Neutrophil (primary cell): ENCODE measurements at regions not wholly inside any gene's neighbourhood (a gene's known extent, or its start where the extent isn't known, plus 50 kb on each side); places are given as distances from the start of the nearest gene placed in this dataset.

Experiments used
- H3K27ac ChIP-seq: fragments of 200-600 bp; sonication (generic); 2 replicates; pipeline ENCODE4 v1.5.1; 2016; ENCODE audit warnings: mild to moderate bottlenecking, moderate library complexity
- H3K27me3 ChIP-seq: fragments of 200-600 bp; sonication (generic); 2 replicates; pipeline ENCODE4 v1.6.0; 2016; ENCODE audit warnings: mild to moderate bottlenecking
- H3K36me3 ChIP-seq: fragments of 200-600 bp; sonication (generic); 2 replicates; pipeline ENCODE4 v1.5.1; 2017
- H3K4me1 ChIP-seq, 2 experiments: fragments of 200-600 bp in 1 of 2; sonication (generic) in 1 of 2; 1 replicate in 1 of 2; 2 replicates in 1 of 2; pipeline versions ENCODE4 v1.5.1 to v1.6.1; 2013 to 2016; ENCODE audit warnings: low read depth in 1 of 2, low read length in 1 of 2, mild to moderate bottlenecking in 1 of 2, moderate library complexity in 1 of 2; ENCODE audit not compliant: control insufficient read depth in 1 of 2, insufficient read depth in 1 of 2
- H3K4me3 ChIP-seq, 2 experiments: fragments of 200-600 bp in 1 of 2; sonication (generic) in 1 of 2; 1 replicate in 1 of 2; 2 replicates in 1 of 2; pipeline ENCODE4 v1.5.1; 2013 to 2016; ENCODE audit warnings: low read depth in 1 of 2, low read length in 1 of 2, mild to moderate bottlenecking in 1 of 2, moderate library complexity in 1 of 2
- H3K9me3 ChIP-seq: fragments of 200-600 bp; sonication (generic); 2 replicates; pipeline ENCODE4 v1.5.1; 2016
- TF ChIP-seq, protein P1 (sequence below): fragments of 200-600 bp; sonication (generic); IDR thresholded peaks from 2 replicates; pipeline ENCODE4 v1.5.1; 2016; ENCODE audit warnings: antibody characterized with exemption

GRCh38 chr1:98268316-98268715 lies 347.5 kb upstream of the DPYD start:
- H3K36me3 ChIP-seq: no peaks in the 10 kb centered on the region
- no peaks in the 10 kb centered on the region for H3K4me1 ChIP-seq
- H3K27ac ChIP-seq: no peak overlapping the region
- H3K9me3 ChIP-seq: no peaks in the 10 kb centered on the region
- no peaks in the 10 kb centered on the region for H3K27me3 ChIP-seq
- TF ChIP-seq, protein P1, sequence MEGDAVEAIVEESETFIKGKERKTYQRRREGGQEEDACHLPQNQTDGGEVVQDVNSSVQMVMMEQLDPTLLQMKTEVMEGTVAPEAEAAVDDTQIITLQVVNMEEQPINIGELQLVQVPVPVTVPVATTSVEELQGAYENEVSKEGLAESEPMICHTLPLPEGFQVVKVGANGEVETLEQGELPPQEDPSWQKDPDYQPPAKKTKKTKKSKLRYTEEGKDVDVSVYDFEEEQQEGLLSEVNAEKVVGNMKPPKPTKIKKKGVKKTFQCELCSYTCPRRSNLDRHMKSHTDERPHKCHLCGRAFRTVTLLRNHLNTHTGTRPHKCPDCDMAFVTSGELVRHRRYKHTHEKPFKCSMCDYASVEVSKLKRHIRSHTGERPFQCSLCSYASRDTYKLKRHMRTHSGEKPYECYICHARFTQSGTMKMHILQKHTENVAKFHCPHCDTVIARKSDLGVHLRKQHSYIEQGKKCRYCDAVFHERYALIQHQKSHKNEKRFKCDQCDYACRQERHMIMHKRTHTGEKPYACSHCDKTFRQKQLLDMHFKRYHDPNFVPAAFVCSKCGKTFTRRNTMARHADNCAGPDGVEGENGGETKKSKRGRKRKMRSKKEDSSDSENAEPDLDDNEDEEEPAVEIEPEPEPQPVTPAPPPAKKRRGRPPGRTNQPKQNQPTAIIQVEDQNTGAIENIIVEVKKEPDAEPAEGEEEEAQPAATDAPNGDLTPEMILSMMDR: no peak
- H3K4me3 ChIP-seq: no peak overlapping the region

- H3K4me3 ChIP-seq: no peak overlapping the region
- TF ChIP-seq, protein P1: no peak
- no peaks in the 10 kb centered on the region for H3K9me3 ChIP-seq
- no peaks in the 10 kb centered on the region for H3K36me3 ChIP-seq
- no peak overlapping the region for H3K27ac ChIP-seq
- H3K27me3 ChIP-seq: no peaks in the 10 kb centered on the region
- no peaks in the 10 kb centered on the region for H3K4me1 ChIP-seq
Measured at GRCh38 chr1:98267423-98267822, 346.6 kb upstream of the DPYD start.

GRCh38 chr1:98264727-98265126 lies 343.9 kb upstream of the DPYD start:
- Histone ChIP-seq H3K4me3 (no peak overlapping the region), H3K27me3 (no peaks in the 10 kb centered on the region), H3K27ac (no peak overlapping the region), H3K9me3 (no peaks in the 10 kb centered on the region), H3K36me3 (no peaks in the 10 kb centered on the region), H3K4me1 (no peaks in the 10 kb centered on the region)
- TF ChIP-seq, protein P1: no peak

GRCh38 chr1:98260839-98261238 lies 340.0 kb upstream of the DPYD start:
- Histone ChIP-seq H3K9me3 (no peaks in the 10 kb centered on the region), H3K27ac (no peak overlapping the region), H3K4me3 (no peak overlapping the region), H3K36me3 (no peaks in the 10 kb centered on the region), H3K27me3 (no peaks in the 10 kb centered on the region), H3K4me1 (no peaks in the 10 kb centered on the region)
- TF ChIP-seq, protein P1: no peak

GRCh38 chr1:98260412-98260811 lies 339.6 kb upstream of the DPYD start:
- Histone ChIP-seq H3K9me3 (no peaks in the 10 kb centered on the region), H3K4me1 (no peaks in the 10 kb centered on the region), H3K4me3 (no peak overlapping the region), H3K36me3 (no peaks in the 10 kb centered on the region), H3K27me3 (no peaks in the 10 kb centered on the region), H3K27ac (no peak overlapping the region)
- TF ChIP-seq, protein P1: no peak

DNA sequence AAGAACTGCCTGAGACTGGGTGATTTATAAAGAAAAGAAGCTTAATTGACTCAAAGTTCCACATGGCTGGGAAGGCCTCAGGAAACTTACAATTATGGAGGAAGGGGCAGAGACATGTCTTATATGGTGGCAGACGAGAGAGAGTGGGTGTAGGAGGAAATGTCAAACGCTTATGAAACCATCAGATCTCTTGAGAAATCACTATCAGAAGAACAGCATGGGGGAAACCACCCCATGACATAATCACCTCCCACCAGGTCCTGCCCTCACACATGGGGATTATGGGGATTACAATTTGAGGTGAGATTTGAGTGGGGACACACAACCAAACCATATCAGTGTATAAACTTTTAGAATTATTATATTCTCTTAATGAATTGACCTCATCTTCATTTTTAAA lies 335.9 kb upstream of the DPYD start:
- no peak overlapping the region for H3K4me3 ChIP-seq
- H3K27me3 ChIP-seq: no peaks in the 10 kb centered on the region
- no peak overlapping the region for H3K27ac ChIP-seq
- H3K9me3 ChIP-seq: no peaks in the 10 kb centered on the region
- no peaks in the 10 kb centered on the region for H3K4me1 ChIP-seq
- H3K36me3 ChIP-seq: no peaks in the 10 kb centered on the region
- TF ChIP-seq, protein P1: no peak
